GM23338 (cell line): ENCODE measurements at regions not wholly inside any gene's neighbourhood (a gene's known extent, or its start where the extent isn't known, plus 50 kb on each side); places are given as distances from the start of the nearest gene placed in this dataset.
A peak's percentile ranks its signal among the peaks of the same experiment; 100 is the strongest.

Experiments
- ATAC-seq: fragments of 200-7000 bp; cut with Tn5 transposase; 3 replicates; pipeline ENCODE4 v1.9.1; 2020
- DNase-seq: peaks from one replicate; pipeline ENCODE4 v3.0.0-alpha.2; 2015; ENCODE audit warnings: low spot score
- H2AFZ ChIP-seq: fragments of 200-600 bp; sonication (generic); 2 replicates; pipeline ENCODE4 v1.8.0; 2016; ENCODE audit warnings: antibody characterized with exemption, mild to moderate bottlenecking, moderate library complexity
- H3F3A ChIP-seq: fragments of 200-600 bp; sonication (generic); replicated peaks from 2 replicates; pipeline ENCODE4 v1.8.0; 2017; ENCODE audit warnings: antibody characterized with exemption, mixed run types, low read depth
- H3K27ac ChIP-seq: fragments of 200-600 bp; sonication (generic); 2 replicates; pipeline ENCODE4 v1.6.1; 2016; ENCODE audit warnings: low read depth
- H3K27me3 ChIP-seq: fragments of 200-600 bp; sonication (generic); 2 replicates; pipeline ENCODE4 v1.8.0; 2016; ENCODE audit warnings: mild to moderate bottlenecking, mixed run types, moderate library complexity; ENCODE audit not compliant: insufficient read depth
- H3K36me3 ChIP-seq: fragments of 200-600 bp; sonication (generic); 2 replicates; pipeline ENCODE4 v1.8.0; 2016; ENCODE audit warnings: mild to moderate bottlenecking; ENCODE audit not compliant: insufficient read depth
- H3K4me1 ChIP-seq: fragments of 200-600 bp; sonication (generic); 2 replicates; pipeline ENCODE4 v1.8.0; 2016; ENCODE audit warnings: mild to moderate bottlenecking, moderate library complexity; ENCODE audit not compliant: insufficient read depth
- H3K4me2 ChIP-seq: fragments of 200-600 bp; sonication (generic); 2 replicates; pipeline ENCODE4 v1.7.1; 2017; ENCODE audit warnings: mixed run types
- H3K4me3 ChIP-seq: fragments of 200-600 bp; sonication (generic); 2 replicates; pipeline ENCODE4 v1.6.1; 2016; ENCODE audit warnings: mixed run types
- H3K79me2 ChIP-seq: fragments of 200-600 bp; sonication (generic); replicated peaks from 2 replicates; pipeline ENCODE4 v1.8.0; 2017; ENCODE audit warnings: mild to moderate bottlenecking; ENCODE audit not compliant: insufficient read depth
- H3K9me2 ChIP-seq: fragments of 200-600 bp; sonication (generic); 2 replicates; pipeline ENCODE4 v1.8.0; 2017; ENCODE audit not compliant: insufficient read depth
- H4K20me1 ChIP-seq: fragments of 200-600 bp; sonication (generic); replicated peaks from 2 replicates; pipeline ENCODE4 v1.8.0; 2017; ENCODE audit warnings: mild to moderate bottlenecking; ENCODE audit not compliant: insufficient read depth
- H3K27ac Mint-ChIP-seq: 2 replicates; pipeline ENCODE4 v1.8.0; 2020; ENCODE audit warnings: inconsistent platforms, mild to moderate bottlenecking, moderate library complexity, mixed read lengths
- H3K27me3 Mint-ChIP-seq: 3 replicates; pipeline ENCODE4 v1.8.0; 2022; ENCODE audit warnings: low read depth, mild to moderate bottlenecking, moderate library complexity, mixed read lengths, inconsistent platforms; ENCODE audit not compliant: insufficient read depth, poor library complexity
- H3K36me3 Mint-ChIP-seq: 3 replicates; pipeline ENCODE4 v1.8.0; 2021; ENCODE audit warnings: low read depth, mild to moderate bottlenecking, inconsistent platforms, moderate library complexity, mixed read lengths
- H3K4me1 Mint-ChIP-seq: 3 replicates; pipeline ENCODE4 v1.8.0; 2020; ENCODE audit warnings: mild to moderate bottlenecking, inconsistent platforms, mixed read lengths
- H3K4me3 Mint-ChIP-seq: 3 replicates; pipeline ENCODE4 v1.8.0; 2021; ENCODE audit warnings: moderate library complexity, mild to moderate bottlenecking, inconsistent platforms, mixed read lengths
- H3K9me3 Mint-ChIP-seq: 3 replicates; pipeline ENCODE4 v1.8.0; 2020; ENCODE audit warnings: moderate library complexity, mild to moderate bottlenecking, inconsistent platforms, mixed read lengths
- CREB1 ChIP-seq: fragments of 250-450 bp; sonication (Bioruptor Pico); IDR thresholded peaks from 2 replicates; pipeline ENCODE4 v1.5.0; 2020; ENCODE audit warnings: low read depth, mild to moderate bottlenecking, moderate library complexity
- CTCF ChIP-seq, 2 experiments: fragments of 200-600 bp in 1 of 2; sonication (generic) in 1 of 2; conservative IDR thresholded peaks; 2 replicates each; pipeline versions ENCODE4 v1.5.1 to v1.6.1; 2016 to 2017; ENCODE audit warnings: antibody characterized with exemption in 2 of 2, low read depth in 2 of 2, mild to moderate bottlenecking in 2 of 2, moderate library complexity in 1 of 2
- ETS1 ChIP-seq: IDR thresholded peaks from 2 replicates; pipeline ENCODE4 v1.6.1; 2016; ENCODE audit warnings: antibody characterized with exemption
- EZH2 ChIP-seq: fragments of 200-600 bp; sonication (generic); IDR thresholded peaks from one replicate; pipeline ENCODE4 v1.8.0; 2017; ENCODE audit warnings: antibody characterized with exemption, mild to moderate bottlenecking, low read depth; ENCODE audit not compliant: unreplicated experiment
- EZH2phosphoT487 ChIP-seq: fragments of 200-600 bp; sonication (generic); IDR thresholded peaks from one replicate; pipeline ENCODE4 v1.8.1; 2018; ENCODE audit warnings: antibody characterized with exemption; ENCODE audit not compliant: unreplicated experiment
- JUNB ChIP-seq: IDR thresholded peaks from one replicate; pipeline ENCODE4 v1.6.1; 2016; ENCODE audit warnings: antibody characterized with exemption; ENCODE audit not compliant: unreplicated experiment
- NANOG ChIP-seq: IDR thresholded peaks from 2 replicates; pipeline ENCODE4 v1.6.1; 2016; ENCODE audit warnings: antibody characterized with exemption, borderline replicate concordance
- POLR2AphosphoS5 ChIP-seq: IDR thresholded peaks from 2 replicates; pipeline ENCODE4 v1.6.1; 2016; ENCODE audit warnings: antibody characterized with exemption, low read depth
- STAT1 ChIP-seq: IDR thresholded peaks from one replicate; pipeline ENCODE4 v1.6.1; 2016; ENCODE audit warnings: antibody characterized with exemption; ENCODE audit not compliant: unreplicated experiment
- ZNF331 ChIP-seq: fragments of 250-450 bp; sonication (Bioruptor Pico); IDR thresholded peaks from 2 replicates; pipeline ENCODE4 v1.5.0; 2020; ENCODE audit warnings: low read depth, mild to moderate bottlenecking, moderate library complexity
- ZNF462 ChIP-seq: fragments of 250-450 bp; sonication (Bioruptor Pico); IDR thresholded peaks from 2 replicates; pipeline ENCODE4 v1.5.0; 2020; ENCODE audit warnings: mild to moderate bottlenecking, moderate library complexity

- TF ChIP-seq CTCF (conservative IDR thresholded peaks at IDR 0.05; ENCODE audit: low read depth in 2 of 2) (no peak), ETS1 (no peak)
Observed at GRCh38 chr10:6364893-6365292, 162.2 kb downstream of the PFKFB3 start (continued).

- H3K27ac Mint-ChIP-seq: peak overlapping the region; percentile 25; the same call in 1 of the 2 replicates
- no peak for TF ChIP-seq EZH2
- TF ChIP-seq EZH2phosphoT487: no peak
- TF ChIP-seq CTCF (conservative IDR thresholded peaks at IDR 0.05; ENCODE audit: low read depth in 2 of 2): no peak
- TF ChIP-seq STAT1: no peak
- no peak for TF ChIP-seq ZNF462 (CRISPR knock-in tag)
- no peak for TF ChIP-seq POLR2AphosphoS5
- no peak for TF ChIP-seq CREB1 (CRISPR knock-in tag)
- TF ChIP-seq ETS1: no peak
- no peak for TF ChIP-seq JUNB
- no peak for TF ChIP-seq NANOG
- no peak for TF ChIP-seq ZNF331 (CRISPR knock-in tag)
Observed at GRCh38 chr10:6365384-6365783, 162.7 kb downstream of the PFKFB3 start.

More at GRCh38 chr10:6365384-6365783, 162.7 kb downstream of the PFKFB3 start:
- Mint-ChIP-seq H3K4me1 (peaks cover 26% of the 10 kb centered on the region), H3K9me3 (0 out of 3 replicates have a peak, but pooled peaks cover 1% of the 10 kb centered on the region), H3K27me3 (peaks cover 2% of the 10 kb centered on the region), H3K4me3 (no peak overlapping the region), H3K36me3 (no peaks in the 10 kb centered on the region; the same call in 2 of the 3 replicates)
- Histone ChIP-seq H4K20me1 (no peaks in the 10 kb centered on the region), H3K27ac (peak overlapping the region; percentile 41), H3K9me2 (no peaks in the 10 kb centered on the region), H3F3A (no peaks in the 10 kb centered on the region), H3K79me2 (no peaks in the 10 kb centered on the region), H3K4me2 (peak overlapping the region; percentile 17), H2AFZ (no peak overlapping the region), H3K4me3 (peak overlapping the region; percentile 4; the same call in 1 of the 2 replicates), H3K36me3 (no peaks in the 10 kb centered on the region), H3K4me1 (peaks cover 35% of the 10 kb centered on the region), H3K27me3 (no peaks in the 10 kb centered on the region)
- peak; percentile 74 for ATAC-seq
- DNase-seq: peak; percentile 30
